Natural killer cell treated with Interleukin-12 subunit alpha and Interleukin-12 subunit beta and Interleukin-15 and Interleukin-18, amount 100 ng/mL, for 72 hours (primary cell): ENCODE measurements at regions not wholly inside any gene's neighbourhood (a gene's known extent, or its start where the extent isn't known, plus 50 kb on each side); places are given as distances from the start of the nearest gene placed in this dataset.

Experiments used
- ATAC-seq, 2 donors: fragments of 150-1000 bp; cut with Tn5 transposase in 1 of 2; sonication (Bioruptor Pico), chemical (Tn5 transposase) in 1 of 2; 2 replicates each; pipeline ENCODE4 v1.10.0; 2021
- DNase-seq: peaks from one replicate; pipeline ENCODE4 v3.0.0; 2022; ENCODE audit warnings: low spot score
- H3K27ac Mint-ChIP-seq, 2 donors: 1 replicate in 1 of 2; 2 replicates in 1 of 2; pipeline ENCODE4 v1.8.0; 2022; ENCODE audit warnings: mixed read lengths in 2 of 2, mild to moderate bottlenecking in 1 of 2, moderate library complexity in 1 of 2
- H3K27me3 Mint-ChIP-seq, 2 donors: 1 replicate in 1 of 2; 2 replicates in 1 of 2; pipeline ENCODE4 v1.8.0; 2022; ENCODE audit warnings: mixed read lengths in 2 of 2
- H3K36me3 Mint-ChIP-seq: one replicate; pipeline ENCODE4 v1.8.0; 2022; ENCODE audit warnings: mixed read lengths
- H3K4me1 Mint-ChIP-seq, 2 donors: 1 replicate in 1 of 2; 2 replicates in 1 of 2; pipeline ENCODE4 v1.8.0; 2022; ENCODE audit warnings: low read depth in 2 of 2, mixed read lengths in 2 of 2, mild to moderate bottlenecking in 1 of 2
- H3K4me3 Mint-ChIP-seq: one replicate; pipeline ENCODE4 v1.8.0; 2022; ENCODE audit warnings: mixed read lengths
- H3K9me3 Mint-ChIP-seq: 2 replicates; pipeline ENCODE4 v1.8.0; 2022; ENCODE audit warnings: mixed read lengths

DNA sequence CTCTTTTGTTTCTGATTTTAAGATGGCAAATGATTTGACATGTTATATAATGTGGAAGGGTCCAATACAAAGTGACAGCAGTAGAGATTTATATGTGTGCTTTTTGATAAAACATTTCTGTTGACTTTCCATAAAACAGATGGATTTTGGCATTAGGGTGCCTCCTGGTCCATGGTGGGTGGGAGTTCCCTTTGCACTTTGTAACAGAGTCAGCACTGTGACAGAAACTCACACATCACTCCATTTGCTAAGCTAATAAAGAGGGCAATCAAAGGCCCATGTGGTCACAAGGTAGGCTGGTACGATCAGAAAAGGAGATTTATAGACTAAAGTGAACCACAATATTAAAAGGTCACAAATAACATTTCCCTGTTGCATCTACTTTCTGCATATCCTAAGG lies 93.3 kb upstream of the NT5C1B start:
- Mint-ChIP-seq H3K27me3 (no peaks in the 10 kb centered on the region), H3K36me3 (no peaks in the 10 kb centered on the region), H3K4me3 (no peak overlapping the region), H3K27ac (no peak overlapping the region), H3K4me1 (peaks cover 2 to 8% of the 10 kb centered on the region in 2 donors), H3K9me3 (peaks cover 6% of the 10 kb centered on the region)
- ATAC-seq (no peak), DNase-seq (no peak)

- ATAC-seq: no peak
- peaks cover 2 to 3% of the 10 kb centered on the region in 2 donors for H3K4me1 Mint-ChIP-seq
- H3K36me3 Mint-ChIP-seq: peaks cover 20% of the 10 kb centered on the region
Measured at GRCh38 chr2:18677280-18677679, 87.9 kb upstream of the NT5C1B start.

DNA sequence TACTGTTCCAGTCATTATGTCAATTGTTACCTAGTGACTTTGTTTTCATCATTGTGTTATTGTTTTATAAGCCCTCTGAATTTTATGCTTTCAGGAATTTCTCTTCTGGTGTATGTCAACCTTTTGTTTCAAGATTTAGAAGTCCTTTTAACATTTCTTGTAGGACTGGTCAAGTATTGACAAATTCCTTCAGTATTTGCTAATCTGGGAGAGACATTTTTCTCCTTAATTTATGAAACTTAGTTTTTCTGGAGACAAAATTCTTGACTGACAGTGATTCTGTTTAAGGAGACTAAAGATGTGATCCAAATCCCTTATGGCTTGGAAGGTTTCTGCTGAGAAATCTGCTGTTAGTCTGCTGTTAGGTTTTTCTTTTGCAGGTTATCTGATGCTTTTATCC lies 84.9 kb upstream of the NT5C1B start:
- ATAC-seq: no peak
- H3K4me1 Mint-ChIP-seq: no peaks in the 10 kb centered on the region
- no peak overlapping the region for H3K4me3 Mint-ChIP-seq
- peaks cover 20% of the 10 kb centered on the region for H3K36me3 Mint-ChIP-seq
- H3K9me3 Mint-ChIP-seq: peaks cover 17% of the 10 kb centered on the region
- no peak for DNase-seq
- H3K27ac Mint-ChIP-seq: no peak overlapping the region
- no peaks in the 10 kb centered on the region for H3K27me3 Mint-ChIP-seq

More at GRCh38 chr2:18677280-18677679, 87.9 kb upstream of the NT5C1B start:
- no peak for DNase-seq
- no peaks in the 10 kb centered on the region for H3K27me3 Mint-ChIP-seq
- H3K4me3 Mint-ChIP-seq: no peak overlapping the region
- no peak overlapping the region for H3K27ac Mint-ChIP-seq
- peaks cover 16% of the 10 kb centered on the region for H3K9me3 Mint-ChIP-seq

GRCh38 chr2:18671363-18671762 lies 82.0 kb upstream of the NT5C1B start:
- Mint-ChIP-seq H3K9me3 (peaks cover 20% of the 10 kb centered on the region), H3K4me1 (no peaks in the 10 kb centered on the region), H3K27me3 (no peaks in the 10 kb centered on the region), H3K27ac (no peak overlapping the region), H3K36me3 (peaks cover 20% of the 10 kb centered on the region), H3K4me3 (no peak overlapping the region)
- no peak for ATAC-seq
- no peak for DNase-seq

DNA sequence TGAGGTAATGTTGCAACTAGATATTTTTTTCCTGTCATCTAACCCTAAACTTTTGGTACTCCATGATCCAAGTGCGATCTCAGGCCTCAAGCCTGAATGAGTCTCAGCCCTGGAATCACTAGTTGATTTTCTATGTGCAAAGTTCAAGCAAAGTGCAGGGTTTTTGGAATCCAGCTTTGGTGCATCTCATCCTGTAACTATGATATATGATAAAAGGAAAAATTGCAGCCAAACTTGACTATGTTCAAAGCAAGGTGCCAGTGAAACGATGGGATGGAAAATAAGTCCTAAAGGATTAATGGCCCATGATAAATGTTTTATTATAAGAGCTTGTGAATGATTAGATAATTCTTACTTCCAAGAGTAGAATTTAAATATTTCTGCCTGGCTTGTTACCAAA lies 78.9 kb upstream of the NT5C1B start:
- Mint-ChIP-seq H3K27me3 (no peaks in the 10 kb centered on the region), H3K9me3 (peaks cover 11% of the 10 kb centered on the region), H3K4me1 (peaks cover 0 to 5% of the 10 kb centered on the region in 2 donors), H3K36me3 (peaks cover 2% of the 10 kb centered on the region), H3K4me3 (no peak overlapping the region), H3K27ac (no peak overlapping the region)
- no peak for ATAC-seq
- DNase-seq: no peak

DNA sequence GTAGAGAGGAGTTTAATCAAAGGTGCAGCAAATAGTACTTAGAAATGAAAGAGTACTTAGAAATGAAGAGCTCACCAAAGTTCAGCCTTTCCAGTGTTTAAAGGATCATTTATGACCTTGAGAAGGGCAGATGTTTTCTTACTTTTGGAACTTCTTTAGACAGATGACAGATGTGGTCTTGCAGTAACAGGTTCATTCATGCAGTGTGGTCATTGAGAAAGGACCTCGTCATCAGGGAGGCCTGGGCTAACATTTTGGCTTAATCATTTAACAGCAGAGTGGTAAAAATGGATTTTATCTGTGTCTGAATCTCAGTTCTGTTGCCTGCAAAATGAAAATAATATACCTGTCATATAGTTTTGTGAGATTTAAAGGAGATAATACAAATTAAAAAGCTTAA lies 75.1 kb upstream of the NT5C1B start:
- H3K27ac Mint-ChIP-seq: no peak overlapping the region
- peaks cover 3% of the 10 kb centered on the region for H3K9me3 Mint-ChIP-seq
- ATAC-seq (no peak), DNase-seq (no peak)
- H3K4me3 Mint-ChIP-seq: no peak overlapping the region
- H3K4me1 Mint-ChIP-seq: peaks cover 0 to 5% of the 10 kb centered on the region in 2 donors
- no peaks in the 10 kb centered on the region for H3K27me3 Mint-ChIP-seq
- no peaks in the 10 kb centered on the region for H3K36me3 Mint-ChIP-seq

DNA sequence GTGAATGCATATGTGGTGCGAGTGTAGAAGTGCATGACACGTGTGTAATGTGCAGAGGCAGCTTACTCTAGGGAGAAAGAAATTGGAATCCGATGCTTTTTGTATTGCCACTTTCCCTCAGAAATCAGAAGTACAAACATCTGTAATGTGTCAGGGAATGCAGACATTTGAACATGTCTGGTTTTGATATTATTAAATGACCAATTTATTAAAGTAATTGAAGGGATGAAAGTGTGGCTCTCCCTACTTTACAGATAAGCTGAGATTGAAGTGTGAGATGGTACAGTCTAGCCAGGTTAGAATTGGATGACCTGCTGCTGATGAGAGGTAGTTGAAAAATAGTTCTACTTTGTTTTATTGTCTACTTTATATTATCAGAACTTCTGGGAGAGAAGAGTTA lies 74.5 kb upstream of the NT5C1B start:
- ATAC-seq (no peak), DNase-seq (no peak)
- Mint-ChIP-seq H3K4me3 (no peak overlapping the region), H3K9me3 (peaks cover 3% of the 10 kb centered on the region), H3K36me3 (no peaks in the 10 kb centered on the region), H3K27ac (no peak overlapping the region), H3K4me1 (peaks cover 0 to 5% of the 10 kb centered on the region in 2 donors), H3K27me3 (no peaks in the 10 kb centered on the region)

DNA sequence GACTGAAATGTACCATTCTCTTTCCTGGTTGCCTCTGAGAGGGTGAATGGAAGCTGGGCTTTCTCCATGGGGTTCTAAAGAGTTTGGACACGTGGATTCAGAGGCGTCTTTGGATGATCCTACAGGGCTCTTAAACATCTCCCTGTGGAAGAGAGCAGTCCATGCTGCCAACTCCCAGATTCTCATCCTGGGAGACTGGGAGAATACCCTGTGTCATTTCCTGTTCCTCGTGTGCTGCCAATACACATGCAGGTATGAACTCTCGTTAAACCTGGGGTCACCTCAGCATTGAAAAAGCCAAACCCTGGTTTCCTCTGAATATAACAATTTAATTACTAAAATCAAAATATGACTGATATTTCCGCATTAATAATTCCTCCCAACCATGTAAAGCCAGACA lies 73.3 kb upstream of the NT5C1B start:
- H3K4me3 Mint-ChIP-seq: no peak overlapping the region
- no peaks in the 10 kb centered on the region for H3K27me3 Mint-ChIP-seq
- ATAC-seq (no peak), DNase-seq (no peak)
- H3K27ac Mint-ChIP-seq: no peak overlapping the region
- H3K4me1 Mint-ChIP-seq: peaks cover 0 to 5% of the 10 kb centered on the region in 2 donors
- H3K36me3 Mint-ChIP-seq: no peaks in the 10 kb centered on the region
- peaks cover 3% of the 10 kb centered on the region for H3K9me3 Mint-ChIP-seq

- Mint-ChIP-seq H3K27me3 (no peaks in the 10 kb centered on the region), H3K4me3 (no peak overlapping the region), H3K9me3 (no peaks in the 10 kb centered on the region), H3K4me1 (peaks cover 0 to 5% of the 10 kb centered on the region in 2 donors), H3K27ac (no peak overlapping the region), H3K36me3 (no peaks in the 10 kb centered on the region)
- ATAC-seq (no peak), DNase-seq (no peak)
Measured at GRCh38 chr2:18659915-18660314, 70.5 kb upstream of the NT5C1B start.

- no peak overlapping the region for H3K27ac Mint-ChIP-seq
- H3K9me3 Mint-ChIP-seq: no peaks in the 10 kb centered on the region
- no peaks in the 10 kb centered on the region for H3K36me3 Mint-ChIP-seq
- ATAC-seq: no peak
- no peak overlapping the region for H3K4me3 Mint-ChIP-seq
- no peaks in the 10 kb centered on the region for H3K27me3 Mint-ChIP-seq
- H3K4me1 Mint-ChIP-seq: no peaks in the 10 kb centered on the region
- no peak for DNase-seq
Measured at GRCh38 chr2:18656048-18656447, 66.7 kb upstream of the NT5C1B start.

- ATAC-seq: no peak
- no peaks in the 10 kb centered on the region for H3K27me3 Mint-ChIP-seq
- no peaks in the 10 kb centered on the region for H3K36me3 Mint-ChIP-seq
- no peak overlapping the region for H3K27ac Mint-ChIP-seq
- H3K4me3 Mint-ChIP-seq: no peak overlapping the region
- DNase-seq: no peak
- H3K4me1 Mint-ChIP-seq: no peaks in the 10 kb centered on the region
- H3K9me3 Mint-ChIP-seq: no peaks in the 10 kb centered on the region
Measured at GRCh38 chr2:18651842-18652774, 62.7 kb upstream of the NT5C1B start.

GRCh38 chr2:18650221-18650620 lies 60.9 kb upstream of the NT5C1B start:
- no peak overlapping the region for H3K4me3 Mint-ChIP-seq
- peaks cover 5% of the 10 kb centered on the region for H3K36me3 Mint-ChIP-seq
- no peak overlapping the region for H3K27ac Mint-ChIP-seq
- H3K4me1 Mint-ChIP-seq: no peaks in the 10 kb centered on the region
- no peaks in the 10 kb centered on the region for H3K27me3 Mint-ChIP-seq
- DNase-seq: no peak
- no peak for ATAC-seq
- H3K9me3 Mint-ChIP-seq: peaks cover 5% of the 10 kb centered on the region

GRCh38 chr2:18649502-18650135 lies 60.2 kb upstream of the NT5C1B start:
- Mint-ChIP-seq H3K36me3 (peaks cover 5% of the 10 kb centered on the region), H3K4me3 (no peak overlapping the region), H3K27ac (no peak overlapping the region), H3K4me1 (no peaks in the 10 kb centered on the region), H3K27me3 (no peaks in the 10 kb centered on the region), H3K9me3 (peaks cover 5% of the 10 kb centered on the region)
- DNase-seq (no peak), ATAC-seq (no peak)

- Mint-ChIP-seq H3K27ac (no peak overlapping the region), H3K9me3 (peaks cover 9% of the 10 kb centered on the region), H3K4me1 (no peaks in the 10 kb centered on the region), H3K36me3 (peaks cover 5% of the 10 kb centered on the region), H3K27me3 (no peaks in the 10 kb centered on the region), H3K4me3 (no peak overlapping the region)
- DNase-seq (no peak), ATAC-seq (no peak)
Measured at GRCh38 chr2:18648161-18648560, 58.8 kb upstream of the NT5C1B start.
